Fibroblast of skin of back (primary cell): ENCODE measurements at regions not wholly inside any gene's neighbourhood (a gene's known extent, or its start where the extent isn't known, plus 50 kb on each side); places are given as distances from the start of the nearest gene placed in this dataset.
A peak's percentile ranks its signal among the peaks of the same experiment; 100 is the strongest.

Experiments used
- DNase-seq: peaks from one replicate; pipeline ENCODE4 v3.0.0-alpha.2; 2013

GRCh38 chr2:120938045-120938771, 202.5 kb downstream of the GLI2 start:
- DNase-seq, result no peak

- peak; percentile 95 for DNase-seq
Observed at GRCh38 chr2:120939595-120940318, 204.1 kb downstream of the GLI2 start.

- DNase-seq, result no peak
Observed at GRCh38 chr2:120940319-120940696, 204.6 kb downstream of the GLI2 start.

GRCh38 chr2:120940726-120941256, 205.1 kb downstream of the GLI2 start:
- no peak for DNase-seq

DNA sequence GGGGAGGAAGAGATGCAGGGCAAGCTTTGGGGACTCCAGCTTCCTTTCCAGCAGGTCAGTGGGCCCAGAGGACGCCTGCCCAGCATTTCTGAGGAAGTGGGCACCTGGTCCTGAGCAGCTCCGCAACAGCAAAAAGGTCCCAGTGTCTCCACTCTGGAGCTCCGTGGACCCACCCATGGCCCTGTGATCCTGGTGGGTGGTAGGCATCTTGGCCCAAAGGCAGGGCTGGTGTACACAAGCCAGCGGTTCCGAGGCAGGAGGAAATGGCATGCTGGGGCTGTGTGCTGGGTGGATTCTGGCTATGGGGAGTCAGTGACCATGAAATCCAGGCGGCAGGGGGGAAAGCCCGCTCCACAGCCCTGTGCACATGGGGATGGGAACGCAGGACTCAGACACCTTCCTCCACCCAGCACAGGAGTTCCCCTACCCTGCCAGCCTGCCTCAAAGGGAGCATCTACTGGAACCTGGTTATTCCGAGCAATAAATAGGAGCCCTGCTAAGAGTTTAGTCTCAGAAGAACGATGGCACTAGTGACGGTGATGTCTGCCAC, 206.0 kb downstream of the GLI2 start:
- DNase-seq, result no peak

DNA sequence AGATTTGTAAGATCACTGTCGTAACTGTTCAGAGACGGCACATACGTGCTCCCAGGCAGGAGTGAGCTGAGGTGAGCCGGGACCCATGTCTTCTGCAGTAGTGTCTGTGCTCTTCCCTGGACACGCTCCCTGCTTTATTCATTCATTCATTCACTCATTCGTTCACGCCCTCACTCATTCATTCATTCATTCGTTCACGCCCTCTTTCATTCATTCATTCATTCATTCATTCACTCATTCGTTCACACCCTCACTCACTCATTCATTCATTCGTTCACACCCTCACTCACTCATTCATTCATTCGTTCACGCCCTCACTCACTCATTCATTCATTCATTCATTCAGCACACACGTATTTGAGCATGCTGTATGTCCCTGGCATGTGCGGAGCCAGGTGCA, 207.0 kb downstream of the GLI2 start:
- DNase-seq, result no peak

DNA sequence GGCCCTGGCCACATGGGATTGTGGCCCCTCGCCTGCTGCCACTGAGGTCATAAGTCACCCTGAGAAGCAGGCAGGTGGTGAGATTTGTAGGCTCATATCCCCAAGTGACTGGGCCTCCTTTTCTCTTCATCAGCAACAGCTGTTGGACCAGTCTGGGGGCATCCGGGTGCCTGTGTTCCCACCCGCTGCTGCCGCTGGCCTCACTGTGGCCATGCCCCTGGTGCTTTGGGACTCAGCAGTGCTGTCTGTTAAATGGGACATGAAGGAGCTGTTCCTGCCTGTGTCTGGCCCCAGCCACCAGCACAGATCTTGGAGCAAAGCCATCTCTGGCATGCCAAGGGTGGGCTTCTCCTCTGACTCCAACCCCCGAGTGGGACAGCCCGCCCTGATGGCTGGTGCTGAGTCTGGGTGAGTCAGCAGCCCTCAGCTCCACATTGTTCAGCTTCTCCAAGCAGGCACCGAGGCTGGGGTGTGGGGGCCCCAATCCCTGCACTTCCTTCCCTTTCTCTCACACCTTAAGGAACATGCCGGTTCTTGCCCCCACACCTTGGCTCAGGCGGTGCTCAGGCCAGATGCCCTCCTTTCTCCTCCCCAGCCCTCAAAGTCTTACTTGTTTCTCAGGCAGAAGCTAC, 207.9 kb downstream of the GLI2 start:
- no peak for DNase-seq

DNA sequence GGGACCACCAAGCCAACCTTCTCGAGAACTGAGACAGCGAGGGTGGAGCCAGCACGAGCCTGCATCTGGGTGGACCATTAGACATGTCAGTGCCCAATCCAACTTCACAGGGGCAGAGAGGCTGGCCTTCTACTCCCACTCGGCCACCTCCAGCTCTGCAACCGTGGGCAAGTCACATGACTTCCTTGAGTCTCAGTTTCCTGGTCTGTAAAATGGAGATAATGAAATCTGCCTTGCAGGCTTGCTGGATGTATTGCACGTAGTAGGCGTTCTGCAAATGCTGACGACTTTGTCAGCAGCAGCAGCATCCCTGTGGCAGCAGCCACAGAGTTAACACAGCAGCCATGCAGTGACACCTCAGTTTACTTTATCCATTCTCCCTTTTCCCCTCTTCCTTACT, 208.9 kb downstream of the GLI2 start:
- DNase-seq, result no peak

DNA sequence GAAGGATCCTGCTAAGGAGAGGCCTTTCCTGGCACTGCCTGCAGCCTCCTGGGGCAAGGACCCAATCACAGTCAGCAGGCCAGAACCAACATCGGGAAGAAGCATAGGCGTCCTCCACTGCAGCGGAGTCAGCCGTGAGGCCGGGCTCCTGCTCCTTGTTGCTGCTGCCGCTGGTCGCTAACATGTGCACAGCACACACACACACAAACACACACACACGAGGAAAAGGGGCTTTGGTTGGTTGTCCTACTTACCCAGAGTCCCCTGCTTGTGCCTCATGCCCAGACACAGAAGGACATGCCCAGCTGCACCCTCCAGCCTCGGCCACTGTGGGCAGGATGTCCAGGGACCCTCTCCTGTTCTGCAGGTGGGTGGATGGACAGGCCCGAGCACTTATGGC, 209.4 kb downstream of the GLI2 start:
- DNase-seq, result no peak

GRCh38 chr2:120945832-120946499, 210.3 kb downstream of the GLI2 start:
- no peak for DNase-seq

DNA sequence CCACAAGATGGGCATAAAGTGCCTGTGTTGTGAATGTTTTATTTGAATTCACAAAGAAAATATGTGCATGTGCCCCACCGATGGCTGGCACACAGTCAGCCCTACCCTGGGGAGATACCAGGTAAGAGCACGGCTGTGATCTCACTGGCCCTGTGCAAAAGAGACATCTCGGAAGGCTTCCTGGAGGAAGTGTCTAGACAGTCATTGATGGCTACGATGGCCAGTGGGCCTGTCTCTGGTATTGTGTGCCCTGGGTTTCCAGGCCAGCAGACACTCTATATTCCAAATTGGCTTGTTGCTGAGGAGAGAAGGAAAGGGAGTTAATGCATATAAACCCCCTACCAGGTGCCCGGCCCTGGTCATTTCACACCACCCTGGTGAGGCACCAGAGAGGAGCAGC, 211.7 kb downstream of the GLI2 start:
- no peak for DNase-seq

- no peak for DNase-seq
Observed at GRCh38 chr2:120947982-120948661, 212.5 kb downstream of the GLI2 start.

- no peak for DNase-seq
Observed at GRCh38 chr2:120948662-120949011, 213.0 kb downstream of the GLI2 start.

DNA sequence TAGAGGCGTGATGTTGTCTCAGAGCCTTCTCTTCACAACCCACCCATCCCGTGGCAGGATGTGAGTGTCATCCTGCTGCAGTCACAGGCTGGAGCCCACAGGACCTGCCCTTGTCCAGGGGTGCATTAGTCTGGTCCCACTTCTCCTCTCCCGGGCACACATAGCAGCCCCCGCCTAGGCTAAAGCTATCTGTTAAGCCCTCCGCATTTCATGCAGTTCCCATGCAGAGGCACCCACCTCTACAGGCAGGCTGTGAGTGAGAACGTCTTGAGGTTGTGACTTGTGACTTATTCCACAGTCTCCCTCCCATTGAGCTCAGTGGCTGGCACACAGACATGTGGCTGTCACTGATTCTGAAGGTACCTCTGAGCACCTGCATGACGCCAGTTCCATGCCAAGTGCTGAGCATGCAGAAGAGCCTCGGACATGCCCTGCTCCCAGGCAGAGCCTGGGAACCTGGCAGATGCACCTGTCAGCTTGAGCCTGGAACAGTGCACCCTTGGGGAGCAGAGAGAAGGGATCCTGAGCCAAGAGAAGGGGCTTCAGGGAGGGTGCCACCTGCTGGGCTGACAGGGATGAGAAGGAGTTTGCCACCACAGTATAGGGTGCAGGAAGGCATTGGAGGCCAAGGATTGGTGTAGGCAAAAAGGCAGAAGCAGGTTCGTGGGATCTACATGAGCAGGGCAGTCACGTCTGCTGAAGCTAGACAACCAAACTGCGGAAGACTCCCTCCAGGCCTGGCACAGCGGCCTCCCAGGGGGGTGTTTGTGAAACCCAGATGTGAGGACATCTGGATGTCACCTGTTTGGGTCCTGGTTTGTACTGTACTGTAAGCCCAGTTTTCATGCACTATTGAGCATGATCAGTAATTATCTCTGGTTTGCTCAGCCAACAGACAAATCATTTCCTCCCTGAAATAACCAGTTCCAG, 213.6 kb downstream of the GLI2 start:
- DNase-seq, result no peak

DNA sequence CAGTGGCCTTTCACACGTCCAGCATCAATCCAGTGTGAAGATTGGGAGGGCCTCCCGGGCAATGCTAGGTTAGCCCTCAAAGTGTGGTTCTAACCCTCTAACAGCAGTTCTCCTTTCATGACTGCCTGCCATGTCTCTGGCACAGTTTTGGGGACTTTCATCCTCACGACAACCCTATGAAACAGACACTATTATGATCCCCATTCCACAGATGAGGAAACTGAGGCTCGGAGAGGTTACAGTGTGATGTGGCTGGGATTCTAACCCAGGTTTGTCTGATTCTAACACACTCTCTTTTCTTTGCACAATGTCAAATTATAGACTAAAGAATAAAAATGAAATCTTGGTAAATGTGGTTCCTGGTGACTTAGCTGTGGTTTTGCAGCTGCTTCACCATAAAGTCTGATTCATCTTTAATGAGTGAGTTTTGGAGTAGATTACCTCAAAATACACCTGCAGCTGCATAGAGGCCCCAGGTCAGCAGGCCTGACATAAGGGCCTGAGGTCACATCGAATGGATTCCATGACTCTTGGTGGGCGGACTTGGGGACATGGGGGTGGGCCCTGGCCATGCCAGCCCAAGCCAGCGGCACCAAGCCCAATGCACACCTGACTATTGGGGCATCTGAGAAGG, 214.4 kb downstream of the GLI2 start:
- no peak for DNase-seq

GRCh38 chr2:120951693-120952092, 216.0 kb downstream of the GLI2 start:
- no peak for DNase-seq

GRCh38 chr2:120952318-120952717, 216.7 kb downstream of the GLI2 start:
- DNase-seq, result peak; percentile 92

GRCh38 chr2:120953066-120953756, 217.5 kb downstream of the GLI2 start:
- no peak for DNase-seq

- DNase-seq, result no peak
Observed at GRCh38 chr2:120953843-120954584, 218.3 kb downstream of the GLI2 start.
